Adrenal gland (tissue), 5 donors: ENCODE measurements at regions not wholly inside any gene's neighbourhood (a gene's known extent, or its start where the extent isn't known, plus 50 kb on each side); places are given as distances from the start of the nearest gene placed in this dataset.

Experiments used
- POLR2A ChIP-seq, 2 donors: fragments of 450-650 bp; IDR thresholded peaks; one replicate each; pipeline ENCODE4 v1.6.1; 2017; ENCODE audit warnings: antibody characterized with exemption in 2 of 2, mild to moderate bottlenecking in 2 of 2, moderate library complexity in 1 of 2
- TF ChIP-seq, protein P1 (sequence below), 6 experiments: fragments of 450-650 bp in 4 of 6; fragments of 200-600 bp in 2 of 6; sonication (generic) in 1 of 6; IDR thresholded peaks; 1 replicate in 5 of 6; 2 replicates in 1 of 6; pipeline versions ENCODE4 v1.5.1 to v1.8.0; 2016 to 2021; ENCODE audit warnings: antibody characterized with exemption in 6 of 6, mild to moderate bottlenecking in 2 of 6, moderate library complexity in 1 of 6
- donor health status: DM: no; HTN: no; CAD: no.

DNA sequence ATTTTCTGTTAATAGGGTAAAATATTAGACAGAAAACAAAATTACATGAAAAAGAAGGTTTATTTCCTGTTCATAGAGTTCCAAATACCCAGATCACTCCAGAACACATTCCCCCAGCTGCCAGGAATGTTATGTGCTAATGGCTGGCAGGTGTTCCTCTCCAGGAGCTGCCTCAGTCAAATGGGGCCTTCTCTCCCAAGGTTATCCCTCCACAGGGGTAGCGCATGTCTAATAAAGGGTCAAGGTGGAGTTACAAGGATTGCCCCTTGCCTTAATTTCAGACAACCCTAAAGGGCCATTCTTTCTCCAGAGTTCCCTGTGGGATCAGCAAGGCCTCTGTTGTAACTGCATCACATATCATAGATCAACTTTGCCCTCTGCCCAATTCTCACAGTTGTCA is 148.6 kb upstream of the PLPPR1 start:
- no peak for TF ChIP-seq POLR2A (IDR thresholded peaks at IDR 0.05)
- TF ChIP-seq, protein P1, sequence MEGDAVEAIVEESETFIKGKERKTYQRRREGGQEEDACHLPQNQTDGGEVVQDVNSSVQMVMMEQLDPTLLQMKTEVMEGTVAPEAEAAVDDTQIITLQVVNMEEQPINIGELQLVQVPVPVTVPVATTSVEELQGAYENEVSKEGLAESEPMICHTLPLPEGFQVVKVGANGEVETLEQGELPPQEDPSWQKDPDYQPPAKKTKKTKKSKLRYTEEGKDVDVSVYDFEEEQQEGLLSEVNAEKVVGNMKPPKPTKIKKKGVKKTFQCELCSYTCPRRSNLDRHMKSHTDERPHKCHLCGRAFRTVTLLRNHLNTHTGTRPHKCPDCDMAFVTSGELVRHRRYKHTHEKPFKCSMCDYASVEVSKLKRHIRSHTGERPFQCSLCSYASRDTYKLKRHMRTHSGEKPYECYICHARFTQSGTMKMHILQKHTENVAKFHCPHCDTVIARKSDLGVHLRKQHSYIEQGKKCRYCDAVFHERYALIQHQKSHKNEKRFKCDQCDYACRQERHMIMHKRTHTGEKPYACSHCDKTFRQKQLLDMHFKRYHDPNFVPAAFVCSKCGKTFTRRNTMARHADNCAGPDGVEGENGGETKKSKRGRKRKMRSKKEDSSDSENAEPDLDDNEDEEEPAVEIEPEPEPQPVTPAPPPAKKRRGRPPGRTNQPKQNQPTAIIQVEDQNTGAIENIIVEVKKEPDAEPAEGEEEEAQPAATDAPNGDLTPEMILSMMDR (IDR thresholded peaks at IDR 0.05) = no peak
